ENCODE measurements at regions not wholly inside any gene's neighbourhood (a gene's known extent, or its start where the extent isn't known, plus 50 kb on each side); places are given as distances from the start of the nearest gene placed in this dataset.

- no peaks in the 10 kb centered on the region; the same call in 2 of the 3 replicates for H3K9me3 ChIP-seq (replicated peaks; ENCODE audit: control insufficient read depth, insufficient read depth, low read length)
- SMC1A ChIA-PET (ENCODE audit: uncharacterized antibody, unreplicated experiment): interaction anchor here (1.0 to 1.6 kb wide), 2 partner anchors 9 to 11 kb away, joined by 4 to 6 read pairs; no protein-coding TSS in a partner anchor
- no peaks in the 10 kb centered on the region for H3K36me3 ChIP-seq (ENCODE audit: control insufficient read depth in 2 of 2, insufficient read depth in 2 of 2, low read length in 1 of 2)
- H2AFZ ChIP-seq (ENCODE audit: control insufficient read depth, low read depth, low read length): no peak overlapping the region
- no peaks in the 10 kb centered on the region for H3K4me1 ChIP-seq (ENCODE audit: control insufficient read depth, insufficient read depth, low read length)
- intact Hi-C loops (cut with micrococcal nuclease; ENCODE audit: unreplicated experiment) (no loop called here), in situ Hi-C loops (cut with MboI) (no loop called here)
- POLR2A ChIA-PET: no interaction called here
- H4K20me1 ChIP-seq (ENCODE audit: control insufficient read depth, insufficient read depth): no peaks in the 10 kb centered on the region
- RAD21 ChIA-PET (ENCODE audit: unreplicated experiment): interaction anchor here (1.2 to 1.3 kb wide), 2 partner anchors 9 to 33 kb away, joined by 3 to 4 read pairs; no protein-coding TSS in a partner anchor
- H3K4me2 ChIP-seq (ENCODE audit: control insufficient read depth, insufficient read depth): no peak overlapping the region
- H3K27me3 ChIP-seq (replicated peaks in 1 of 2; ENCODE audit: control insufficient read depth in 2 of 2, insufficient read depth in 2 of 2, low read length in 1 of 2): no peaks in the 10 kb centered on the region
- ATAC-seq (no peak; the same call in 2 of the 3 replicates), DNase-seq (ENCODE audit: low read depth, low spot score) (no peak), FAIRE-seq (no peak)
- TF ChIP-seq BACH1 (IDR thresholded peaks at IDR 0.05; ENCODE audit: borderline replicate concordance) (no peak), PAX8 (IDR thresholded peaks at IDR 0.05) (no peak), SKIL (IDR thresholded peaks at IDR 0.05; ENCODE audit: low read depth, poor library complexity, severe bottlenecking) (no peak), ZNF24 (IDR thresholded peaks at IDR 0.05) (no peak), JUNB (IDR thresholded peaks at IDR 0.05) (no peak), YBX1 (IDR thresholded peaks at IDR 0.05) (no peak), TCF12 (IDR thresholded peaks at IDR 0.05; ENCODE audit: low read depth, low read length) (no peak), RUNX3 (IDR thresholded peaks at IDR 0.05; ENCODE audit: low read length) (no peak), IRF4 (IDR thresholded peaks at IDR 0.05; ENCODE audit: low read depth, low read length) (no peak), IRF5 (IDR thresholded peaks at IDR 0.05; ENCODE audit: borderline replicate concordance) (no peak), LARP7 (IDR thresholded peaks at IDR 0.05) (no peak), ZBED1 (IDR thresholded peaks at IDR 0.05; ENCODE audit: borderline replicate concordance) (no peak), ATF3 (IDR thresholded peaks at IDR 0.05; ENCODE audit: borderline replicate concordance, extremely low read depth, low read depth, low read length) (no peak)
- 91% methylated on average over 7 of the region's 7 CpGs for WGBS (ENCODE audit: insufficient coverage, insufficient replicate concordance, low lambda C conversion rate, missing lambda C conversion rate)
- no TSS peak for BruUV-seq (replicated peaks)
- H3K79me2 ChIP-seq (ENCODE audit: control insufficient read depth, insufficient read depth, low read length): no peaks in the 10 kb centered on the region
- H3K27ac ChIP-seq (ENCODE audit: control insufficient read depth, insufficient read depth): no peak overlapping the region
- no peak overlapping the region for H3K9ac ChIP-seq (ENCODE audit: control insufficient read depth, insufficient read depth, low read length)
- H3K4me3 ChIP-seq: no peak overlapping the region
- CTCF ChIA-PET: interaction anchor here (0.6 to 1.2 kb wide), 4 partner anchors 9 to 472 kb away, joined by 3 to 4 read pairs (median 3); no protein-coding TSS in a partner anchor
Observed at GRCh38 chr5:60372786-60373185, 327.2 kb downstream of the DEPDC1B start.
